ENCODE measurements at regions not wholly inside any gene's neighbourhood (a gene's known extent, or its start where the extent isn't known, plus 50 kb on each side); places are given as distances from the start of the nearest gene placed in this dataset.
"Not testable (repeated sequence)": the region's sequence is repeated elsewhere in the genome, so short reads cannot be mapped to it uniquely, and the experiment has no call there.

GRCh38 chr4:86481440-86481839 lies 112.7 kb upstream of the PTPN13 start:
- DNase-seq (ENCODE audit: low read depth): no peak

DNA sequence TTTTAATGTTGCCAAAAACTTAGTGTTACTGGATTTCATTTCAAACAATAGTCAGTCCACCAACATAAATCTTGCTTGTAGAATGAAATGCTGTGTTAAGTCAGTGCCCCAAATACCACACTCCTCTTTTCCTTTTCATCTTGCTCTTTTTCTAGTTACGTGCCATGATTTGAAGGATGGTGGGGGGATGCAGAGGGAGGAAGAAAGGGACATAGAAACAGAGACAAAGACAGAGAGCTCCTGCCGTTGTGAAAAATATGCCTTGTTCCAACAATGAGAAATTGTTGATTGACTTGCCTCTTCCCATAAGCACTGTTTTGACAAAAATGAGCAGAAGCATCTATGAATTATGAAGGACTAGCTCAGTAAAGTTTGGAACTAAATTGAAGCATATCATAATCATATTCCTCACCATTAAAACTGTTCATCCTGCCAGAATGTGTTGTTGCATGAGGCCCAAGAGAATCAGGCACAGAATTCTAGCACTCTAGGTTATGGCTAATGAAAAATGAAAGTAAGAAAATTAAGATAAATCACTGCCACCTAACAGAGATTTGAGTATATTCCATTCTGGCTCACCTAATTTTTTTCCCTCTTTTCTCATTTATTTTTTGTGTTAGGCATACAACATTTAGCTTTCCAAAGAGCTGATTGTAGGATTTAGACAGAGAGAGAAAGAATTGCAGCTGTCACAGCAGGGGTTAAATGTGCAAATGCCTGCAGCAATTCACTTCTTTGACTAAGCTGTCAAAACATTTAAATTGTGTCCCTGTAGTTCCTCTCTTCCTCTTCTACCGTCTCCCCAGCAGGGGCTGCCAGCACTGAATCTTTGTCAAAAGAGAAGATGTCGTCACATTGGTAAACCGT lies 111.6 kb upstream of the PTPN13 start:
- peak; percentile 39 for DNase-seq (ENCODE audit: low read depth)

- no peak for DNase-seq (ENCODE audit: low read depth)
Observed at GRCh38 chr4:86483173-86483490, 111.0 kb upstream of the PTPN13 start.

GRCh38 chr4:86483773-86484172 lies 110.3 kb upstream of the PTPN13 start:
- DNase-seq (ENCODE audit: low read depth): no peak

- DNase-seq (ENCODE audit: low read depth): no peak
Observed at GRCh38 chr4:86484241-86484640, 109.9 kb upstream of the PTPN13 start.

DNA sequence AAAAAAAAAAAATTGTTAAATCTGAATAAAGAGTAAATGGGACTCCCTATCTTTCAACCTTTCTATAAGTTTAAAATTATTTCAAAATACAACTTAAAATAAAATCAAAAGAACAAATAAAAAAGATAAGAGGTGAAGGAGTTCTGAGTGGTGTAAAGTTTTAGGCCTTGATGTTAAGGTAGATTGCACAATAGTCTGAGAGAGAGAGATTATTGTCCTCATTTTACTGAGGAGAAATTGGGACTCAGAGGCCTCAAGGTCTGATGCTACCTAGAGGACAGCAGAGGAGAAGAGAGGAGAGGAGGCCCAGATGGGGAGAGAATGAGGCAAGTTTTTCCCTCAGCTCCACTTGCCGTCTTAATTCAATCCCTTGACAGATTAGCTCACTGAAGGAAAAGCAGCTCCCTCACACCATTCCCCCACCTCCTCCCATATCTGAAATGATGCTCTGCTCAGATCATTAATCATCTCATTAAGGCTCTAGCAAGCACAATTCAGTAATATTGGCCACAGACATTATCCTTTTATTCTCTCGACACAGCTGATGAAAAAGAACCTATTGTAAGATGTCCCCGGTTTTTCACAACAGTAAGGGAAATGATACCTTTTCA lies 106.3 kb upstream of the PTPN13 start:
- DNase-seq (ENCODE audit: low read depth): no peak

GRCh38 chr4:86493460-86493859 lies 100.7 kb upstream of the PTPN13 start:
- peak; percentile 60 for DNase-seq (ENCODE audit: low read depth)

DNA sequence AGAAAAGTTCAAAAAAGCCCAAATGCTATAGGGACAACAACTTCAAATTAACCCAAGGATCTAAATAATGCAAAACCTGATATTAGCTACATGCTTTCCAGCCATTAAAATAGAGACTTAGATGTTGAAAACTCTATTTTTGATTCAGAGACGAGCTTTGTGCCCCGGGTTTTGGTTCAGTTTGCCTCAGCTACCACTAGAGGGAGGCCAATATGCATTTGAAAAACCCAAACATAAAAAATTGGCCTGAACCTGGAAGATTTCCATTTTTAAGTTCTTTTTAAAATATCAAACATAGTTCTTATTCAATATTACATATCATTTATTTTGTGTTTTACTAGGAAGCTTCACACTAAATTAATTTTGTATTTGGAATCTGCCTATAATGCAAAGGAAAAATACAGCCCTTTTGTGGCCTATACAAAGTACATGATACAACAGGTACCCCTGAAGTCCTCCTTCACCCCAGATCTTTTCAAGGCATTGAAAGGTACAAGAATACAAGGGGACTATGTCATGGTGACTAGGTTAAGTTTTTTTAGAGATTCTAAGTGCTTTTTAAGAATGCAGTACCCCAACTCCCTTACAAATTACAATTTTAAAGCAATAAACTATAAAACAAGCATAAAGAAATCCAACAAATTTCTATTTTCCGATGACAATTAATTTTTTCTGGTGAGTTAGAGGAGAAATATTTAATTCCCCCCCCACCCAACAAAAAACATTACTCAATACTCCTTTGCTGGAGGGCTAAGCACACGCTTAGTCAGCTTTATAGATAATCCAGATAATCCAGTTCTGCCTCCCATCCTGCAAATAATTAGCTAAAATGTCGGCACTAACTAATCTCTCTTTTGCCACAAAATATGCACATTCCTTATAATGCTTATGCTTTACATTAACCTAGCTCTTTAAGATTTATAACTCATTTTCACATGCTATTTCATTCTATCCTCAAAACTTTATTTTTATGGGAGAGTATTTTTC lies 97.7 kb upstream of the PTPN13 start:
- peak; percentile 56 for DNase-seq (ENCODE audit: low read depth)

DNA sequence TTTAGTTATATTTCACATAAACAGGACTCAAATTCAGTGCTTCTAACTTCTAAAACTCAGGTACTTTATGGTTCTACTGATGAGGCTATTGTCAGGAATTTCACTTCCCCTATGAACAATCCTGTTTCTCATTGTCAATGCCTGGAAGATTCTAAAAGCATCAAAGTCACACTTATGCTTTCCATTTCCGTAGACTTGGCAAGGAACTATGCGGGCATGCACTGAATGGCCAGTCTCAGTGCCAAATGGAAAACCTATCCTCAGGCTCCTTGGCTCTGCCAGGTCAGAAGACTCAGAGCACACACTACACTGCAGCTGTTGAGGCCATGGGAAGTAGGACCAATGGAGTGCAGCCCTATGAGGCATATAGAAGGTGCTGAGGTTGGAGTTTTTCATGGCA lies 97.0 kb upstream of the PTPN13 start:
- peak; percentile 48 for DNase-seq (ENCODE audit: low read depth)

GRCh38 chr4:86497980-86498862 lies 95.9 kb upstream of the PTPN13 start:
- DNase-seq (ENCODE audit: low read depth): peak; percentile 82

- DNase-seq (ENCODE audit: low read depth): no peak
Observed at GRCh38 chr4:86498863-86499166, 95.3 kb upstream of the PTPN13 start.

DNA sequence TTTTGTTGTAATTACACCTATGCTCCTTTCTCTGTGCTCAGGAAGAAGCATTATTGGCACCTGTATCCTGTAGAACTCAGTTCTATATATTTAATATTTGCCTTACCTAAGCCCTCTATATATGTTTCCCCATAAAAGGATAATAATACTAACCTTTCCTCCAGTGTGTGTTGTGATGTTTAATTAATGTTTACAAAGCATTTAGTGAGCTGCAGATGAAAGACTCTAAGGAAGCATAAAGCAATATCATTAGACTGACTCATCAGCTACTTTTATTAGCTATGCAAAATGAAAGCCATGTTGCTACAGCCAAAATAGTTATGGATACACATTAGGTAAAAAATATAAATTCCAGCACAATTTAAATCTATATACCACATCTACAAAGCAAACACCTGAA lies 93.6 kb upstream of the PTPN13 start:
- peak; percentile 41 for DNase-seq (ENCODE audit: low read depth)

GRCh38 chr4:86502081-86502480 lies 92.0 kb upstream of the PTPN13 start:
- peak; percentile 18 for DNase-seq (ENCODE audit: low read depth)

- DNase-seq (ENCODE audit: low read depth): no peak
Observed at GRCh38 chr4:86506591-86506990, 87.5 kb upstream of the PTPN13 start.

DNA sequence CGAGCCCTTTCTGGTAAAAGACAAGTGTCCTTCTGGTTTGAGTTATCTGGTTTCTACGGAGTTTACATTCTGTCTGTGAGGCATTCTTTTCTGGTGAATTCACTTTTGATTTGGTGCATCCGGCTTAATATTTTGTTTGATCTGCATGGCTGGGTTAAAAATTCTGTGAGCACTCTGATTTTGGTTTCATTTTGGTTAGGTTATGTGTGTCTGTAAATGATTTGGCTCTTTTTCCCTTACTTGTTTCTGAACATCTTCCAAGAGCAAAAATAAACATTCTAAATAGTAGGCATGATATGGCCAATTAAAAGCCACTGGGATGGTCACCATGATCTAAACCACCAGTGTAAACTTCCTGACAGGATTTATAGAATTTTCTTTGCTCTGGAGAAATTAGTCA lies 85.7 kb upstream of the PTPN13 start:
- peak; percentile 94 for DNase-seq (ENCODE audit: low read depth)

- no peak for DNase-seq (ENCODE audit: low read depth)
Observed at GRCh38 chr4:86511590-86511989, 82.5 kb upstream of the PTPN13 start.

DNA sequence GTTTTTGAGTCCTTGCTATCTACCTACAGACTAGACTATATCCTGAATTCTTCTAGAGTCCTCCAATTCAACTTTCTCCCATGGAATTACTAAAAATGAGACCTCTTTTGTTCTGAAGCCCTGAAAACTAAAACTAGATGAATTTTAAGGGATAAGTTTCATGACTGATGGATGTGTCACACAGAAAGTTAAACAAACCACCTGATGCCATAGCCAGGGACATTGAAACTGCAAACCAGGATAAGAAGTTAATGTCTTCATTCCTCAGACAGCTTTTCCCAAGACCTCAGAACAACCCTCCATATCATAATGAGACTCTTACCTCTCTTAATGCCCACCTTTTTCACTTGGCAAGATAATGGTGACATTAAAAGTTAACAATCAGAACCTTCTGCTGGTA lies 81.5 kb upstream of the PTPN13 start:
- DNase-seq (ENCODE audit: low read depth): no peak

GRCh38 chr4:86515963-86516362 lies 78.2 kb upstream of the PTPN13 start:
- DNase-seq (ENCODE audit: low read depth): not testable (repeated sequence)

DNA sequence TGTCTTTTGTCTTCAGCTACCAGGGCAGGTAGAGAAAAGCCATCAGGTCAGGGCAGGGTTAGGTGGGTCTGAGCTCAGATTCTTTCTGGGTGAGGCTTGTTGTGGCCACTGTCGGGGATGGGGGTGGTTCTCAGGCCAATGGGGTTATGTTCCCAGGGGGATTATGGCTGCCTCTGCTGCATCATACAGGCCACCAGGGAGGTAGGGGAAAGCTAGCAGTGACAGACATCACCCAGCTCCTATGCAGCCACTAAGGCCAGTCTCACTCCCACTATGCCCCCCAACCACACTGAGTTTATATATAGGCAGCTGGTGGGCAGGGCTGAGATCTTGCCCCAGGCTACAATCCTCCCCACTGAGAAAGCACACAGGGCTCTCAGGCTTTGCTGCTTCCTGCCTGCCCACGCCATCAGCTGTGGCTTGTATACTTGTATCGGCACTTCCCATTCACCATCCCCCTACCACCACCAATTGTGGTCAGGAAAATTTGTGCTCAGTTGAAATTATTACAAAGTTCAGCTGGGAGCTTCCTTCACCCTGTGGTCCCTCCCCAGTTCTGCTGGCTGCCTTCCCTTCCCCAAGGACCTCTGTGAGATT lies 72.6 kb upstream of the PTPN13 start:
- peak; percentile 16 for DNase-seq (ENCODE audit: low read depth)

DNA sequence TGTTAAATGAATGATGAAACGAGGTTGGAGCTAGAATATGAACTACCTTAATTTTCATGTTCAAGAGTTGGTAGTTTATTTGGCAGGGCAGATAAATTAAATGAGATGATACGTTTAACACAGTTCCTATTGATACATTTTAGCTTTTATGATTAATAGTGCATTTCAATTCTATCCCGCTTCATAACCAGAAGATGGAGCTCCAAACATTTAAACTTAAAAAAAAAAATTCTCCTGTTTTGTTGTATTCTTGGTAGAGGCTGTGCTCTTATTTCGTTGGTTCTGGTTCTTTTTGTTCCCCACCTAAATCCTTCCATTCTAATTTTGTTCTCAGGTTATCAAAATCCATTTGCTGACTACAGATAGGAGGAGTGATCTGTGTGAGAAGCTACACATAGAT lies 71.8 kb upstream of the PTPN13 start:
- peak; percentile 18 for DNase-seq (ENCODE audit: low read depth)

- DNase-seq (ENCODE audit: low read depth): no peak
Observed at GRCh38 chr4:86523333-86523732, 70.8 kb upstream of the PTPN13 start.

Measured in EH (cell line).